ENCODE measurements at regions not wholly inside any gene's neighbourhood (a gene's known extent, or its start where the extent isn't known, plus 50 kb on each side); places are given as distances from the start of the nearest gene placed in this dataset.

DNA sequence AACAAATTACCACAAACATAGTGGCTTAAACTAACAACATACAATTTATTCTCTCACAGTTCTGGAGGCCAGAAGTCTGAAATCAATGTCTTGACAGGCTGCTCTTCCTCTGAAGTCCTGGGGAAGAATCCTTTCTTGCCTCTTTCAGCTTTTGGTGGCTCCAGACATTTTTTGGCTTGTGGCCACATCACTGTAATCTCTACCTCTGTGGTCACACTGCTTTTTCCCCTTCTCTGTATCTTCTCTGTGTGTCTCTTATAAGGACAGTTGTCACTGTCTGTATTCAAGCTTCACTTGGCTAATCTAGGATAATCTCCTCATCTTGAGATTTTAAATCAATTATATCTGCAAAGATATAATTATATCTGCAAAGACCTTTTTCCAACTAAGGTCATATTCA, 80.3 kb upstream of the ABHD2 start:
- Histone ChIP-seq H3K36me3 (no peaks in the 10 kb centered on the region), H3K27ac (no peak overlapping the region), H3K9me3 (no peaks in the 10 kb centered on the region), H3K27me3 (no peaks in the 10 kb centered on the region), H3K4me1 (no peaks in the 10 kb centered on the region), H3K4me3 (no peak overlapping the region)
- no peak for DNase-seq
- no peak for TF ChIP-seq POLR2A (IDR thresholded peaks at IDR 0.05)
- TF ChIP-seq, protein P1, sequence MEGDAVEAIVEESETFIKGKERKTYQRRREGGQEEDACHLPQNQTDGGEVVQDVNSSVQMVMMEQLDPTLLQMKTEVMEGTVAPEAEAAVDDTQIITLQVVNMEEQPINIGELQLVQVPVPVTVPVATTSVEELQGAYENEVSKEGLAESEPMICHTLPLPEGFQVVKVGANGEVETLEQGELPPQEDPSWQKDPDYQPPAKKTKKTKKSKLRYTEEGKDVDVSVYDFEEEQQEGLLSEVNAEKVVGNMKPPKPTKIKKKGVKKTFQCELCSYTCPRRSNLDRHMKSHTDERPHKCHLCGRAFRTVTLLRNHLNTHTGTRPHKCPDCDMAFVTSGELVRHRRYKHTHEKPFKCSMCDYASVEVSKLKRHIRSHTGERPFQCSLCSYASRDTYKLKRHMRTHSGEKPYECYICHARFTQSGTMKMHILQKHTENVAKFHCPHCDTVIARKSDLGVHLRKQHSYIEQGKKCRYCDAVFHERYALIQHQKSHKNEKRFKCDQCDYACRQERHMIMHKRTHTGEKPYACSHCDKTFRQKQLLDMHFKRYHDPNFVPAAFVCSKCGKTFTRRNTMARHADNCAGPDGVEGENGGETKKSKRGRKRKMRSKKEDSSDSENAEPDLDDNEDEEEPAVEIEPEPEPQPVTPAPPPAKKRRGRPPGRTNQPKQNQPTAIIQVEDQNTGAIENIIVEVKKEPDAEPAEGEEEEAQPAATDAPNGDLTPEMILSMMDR (IDR thresholded peaks at IDR 0.05): no peak

DNA sequence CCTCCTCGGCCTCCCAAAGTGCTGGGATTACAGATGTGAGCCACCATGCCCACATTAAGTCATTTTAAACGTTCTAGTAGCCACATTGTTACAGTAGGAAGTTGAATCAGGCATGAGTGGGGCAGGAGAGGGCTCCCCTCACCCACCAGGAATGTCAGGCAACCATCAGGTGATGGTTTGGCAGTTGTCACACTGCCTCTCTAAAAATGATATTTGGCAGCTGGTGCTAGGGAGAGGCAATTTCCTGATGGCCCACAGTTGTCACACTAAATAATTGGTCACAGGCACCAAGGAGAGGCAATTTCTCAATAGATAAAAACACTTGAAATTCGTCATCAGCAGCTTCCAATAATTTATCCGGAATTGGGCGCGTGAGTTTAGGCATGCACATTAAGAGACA, 79.2 kb upstream of the ABHD2 start:
- no peaks in the 10 kb centered on the region for H3K4me1 ChIP-seq
- H3K27me3 ChIP-seq: no peaks in the 10 kb centered on the region
- DNase-seq: no peak
- H3K4me3 ChIP-seq: no peak overlapping the region
- TF ChIP-seq POLR2A (IDR thresholded peaks at IDR 0.05): no peak
- TF ChIP-seq, protein P1 (IDR thresholded peaks at IDR 0.05): no peak
- H3K27ac ChIP-seq: no peak overlapping the region
- no peaks in the 10 kb centered on the region for H3K9me3 ChIP-seq
- no peaks in the 10 kb centered on the region for H3K36me3 ChIP-seq

DNA sequence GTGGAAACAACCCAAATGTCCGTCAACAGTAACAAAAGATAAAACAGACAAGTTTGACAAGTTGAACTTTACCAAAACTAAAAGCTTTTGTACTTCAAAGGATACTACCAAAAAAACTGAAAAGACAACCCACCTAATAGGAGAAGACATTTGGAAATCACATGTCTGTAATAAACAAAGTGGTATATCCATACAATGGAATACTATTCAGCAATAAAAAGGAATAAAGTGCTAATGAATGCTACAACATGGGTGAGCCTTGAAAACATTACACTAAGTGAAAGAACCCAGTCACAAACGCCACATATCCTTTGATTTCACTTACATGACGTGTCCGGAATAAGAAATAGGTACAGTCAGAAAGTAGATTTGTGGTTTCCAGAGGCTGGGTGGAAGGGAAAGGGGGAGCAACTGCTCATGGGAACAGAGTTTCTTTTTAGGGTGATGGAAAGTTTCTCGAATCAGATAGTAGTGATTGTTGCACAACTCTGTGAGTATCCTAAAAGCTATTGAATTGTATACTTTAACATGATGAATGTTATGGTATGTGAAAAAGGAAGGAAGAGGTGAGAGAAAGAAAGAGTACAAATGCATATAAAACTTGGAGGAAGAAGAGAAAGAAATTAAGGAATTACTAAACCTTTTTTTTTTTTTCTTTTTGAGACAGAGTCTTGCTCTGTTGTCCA, 72.7 kb upstream of the ABHD2 start:
- Histone ChIP-seq H3K9me3 (no peaks in the 10 kb centered on the region), H3K27me3 (no peaks in the 10 kb centered on the region), H3K4me1 (no peaks in the 10 kb centered on the region), H3K36me3 (no peaks in the 10 kb centered on the region), H3K4me3 (no peak overlapping the region), H3K27ac (no peak overlapping the region)
- no peak for DNase-seq
- TF ChIP-seq, protein P1 (IDR thresholded peaks at IDR 0.05): no peak
- TF ChIP-seq POLR2A (IDR thresholded peaks at IDR 0.05): no peak

DNA sequence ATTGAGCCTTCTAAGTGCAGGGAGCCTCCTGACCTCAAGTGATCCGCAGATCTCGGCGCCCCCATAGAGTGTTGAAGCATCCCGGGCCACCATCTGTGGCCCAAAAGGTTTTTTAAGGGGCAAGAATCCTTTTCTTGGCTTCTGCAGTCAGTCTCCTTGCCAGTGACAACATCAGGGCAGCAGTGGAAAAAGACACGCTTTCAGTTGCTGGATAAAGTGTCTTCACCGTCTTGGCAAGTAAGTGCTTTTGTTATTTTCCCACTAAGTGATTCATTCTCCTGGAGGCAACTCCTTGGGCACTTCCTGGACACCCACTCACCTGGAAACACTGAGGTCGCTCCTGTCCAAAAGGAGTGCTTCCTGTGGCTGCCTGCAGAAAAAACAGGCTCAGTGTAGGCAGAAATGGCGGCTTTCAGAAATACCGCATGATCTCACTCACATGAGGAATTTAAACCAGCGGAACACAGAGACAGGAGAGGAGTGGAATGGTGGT, 71.7 kb upstream of the ABHD2 start:
- no peak for TF ChIP-seq POLR2A (IDR thresholded peaks at IDR 0.05)
- TF ChIP-seq, protein P1 (IDR thresholded peaks at IDR 0.05): no peak

DNA sequence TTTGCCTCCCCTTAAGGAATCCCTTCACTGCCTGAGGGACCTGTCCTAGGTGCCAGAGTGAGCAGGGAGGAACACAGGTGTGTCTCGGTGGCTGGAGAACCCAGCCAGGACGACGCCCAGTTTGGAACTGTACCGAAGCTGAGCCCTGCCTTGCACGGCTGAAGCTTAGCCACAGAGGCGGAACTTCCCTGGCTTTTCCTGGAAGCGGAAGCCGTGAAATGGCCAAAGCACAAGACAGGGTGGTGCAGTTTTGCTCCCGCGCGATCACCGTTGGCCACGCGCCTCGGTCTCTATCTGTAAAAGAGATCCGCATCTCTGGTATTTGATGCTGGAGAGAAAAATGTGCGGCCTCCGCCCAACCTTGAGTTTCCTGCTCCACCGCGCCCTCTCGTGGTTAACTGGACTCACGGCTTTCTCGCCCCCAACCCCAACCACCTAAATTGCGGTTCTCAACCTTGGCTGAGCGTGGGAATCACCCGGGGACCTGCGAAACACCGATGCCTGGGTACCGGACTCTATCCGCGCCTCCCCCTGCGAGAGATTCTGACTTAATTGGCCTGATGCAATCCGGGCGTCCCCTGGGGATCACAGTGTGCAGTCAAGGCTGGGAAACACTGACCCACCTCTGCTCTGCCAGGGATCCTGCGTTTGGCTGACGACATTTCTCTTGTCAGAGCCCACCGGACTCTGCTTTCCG, 70.7 kb upstream of the ABHD2 start:
- TF ChIP-seq, protein P1 (IDR thresholded peaks at IDR 0.05): peak; percentile 25 to 64 (median 54)
- no peak for TF ChIP-seq POLR2A (IDR thresholded peaks at IDR 0.05)
- peak; percentile 60 to 83 (median 73) for DNase-seq
- Histone ChIP-seq H3K4me1 (no peaks in the 10 kb centered on the region), H3K27ac (peak overlapping the region in 2 of 4 donors; percentile 3 to 10), H3K27me3 (no peaks in the 10 kb centered on the region), H3K36me3 (no peaks in the 10 kb centered on the region), H3K9me3 (no peaks in the 10 kb centered on the region), H3K4me3 (peak overlapping the region in 1 of 4 donors; percentile 15)

More for the DNA sequence above, 71.7 kb upstream of the ABHD2 start:
- Histone ChIP-seq H3K4me3 (no peak overlapping the region), H3K9me3 (no peaks in the 10 kb centered on the region), H3K4me1 (no peaks in the 10 kb centered on the region), H3K27ac (peak overlapping the region in 1 of 4 donors; percentile 10), H3K36me3 (no peaks in the 10 kb centered on the region), H3K27me3 (no peaks in the 10 kb centered on the region)
- DNase-seq: no peak

All from Peyer's patch (tissue), 4 donors.